ENCODE measurements at regions not wholly inside any gene's neighbourhood (a gene's known extent, or its start where the extent isn't known, plus 50 kb on each side); places are given as distances from the start of the nearest gene placed in this dataset.

GRCh38 chr20:60088236-60088635 lies 130.0 kb downstream of the CDH26 start:
- Histone ChIP-seq H3K4me3 (ENCODE audit: low read depth in 1 of 2, low read length in 1 of 2) (no peak overlapping the region), H3K36me3 (no peaks in the 10 kb centered on the region), H3K4me1 (ENCODE audit: control insufficient read depth in 1 of 2, insufficient read depth in 1 of 2, low read depth in 1 of 2, low read length in 1 of 2) (peaks cover 12 to 14% of the 10 kb centered on the region in 2 experiments), H3K9me3 (no peaks in the 10 kb centered on the region), H3K27me3 (peaks cover 6% of the 10 kb centered on the region), H3K27ac (no peak overlapping the region)
- no peak for TF ChIP-seq CTCF (IDR thresholded peaks at IDR 0.05)

DNA sequence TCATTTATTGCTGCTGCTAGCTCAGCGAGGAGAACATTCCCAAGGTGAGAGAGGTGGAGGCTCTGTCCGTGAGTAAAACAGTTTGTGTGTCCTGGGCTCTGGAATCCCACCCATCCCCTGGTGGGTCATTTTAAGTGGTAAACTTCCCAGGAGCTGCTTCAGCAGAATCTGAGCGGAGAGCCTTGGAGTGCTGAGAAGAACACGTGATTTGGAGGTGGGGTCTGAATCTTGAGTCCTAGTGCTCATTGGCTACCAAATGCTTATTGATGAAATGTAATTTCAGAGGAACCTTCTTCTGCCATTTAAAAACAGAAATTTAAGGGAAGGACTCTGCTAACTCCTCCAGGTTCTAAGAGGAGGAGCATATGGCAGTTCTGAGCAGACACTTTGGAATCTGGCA lies 132.4 kb downstream of the CDH26 start:
- H3K4me1 ChIP-seq (ENCODE audit: control insufficient read depth in 1 of 2, insufficient read depth in 1 of 2, low read depth in 1 of 2, low read length in 1 of 2) = peaks cover 17% of the 10 kb centered on the region in 2 experiments
- no peaks in the 10 kb centered on the region for H3K36me3 ChIP-seq
- no peak overlapping the region for H3K4me3 ChIP-seq (ENCODE audit: low read depth in 1 of 2, low read length in 1 of 2)
- TF ChIP-seq CTCF (IDR thresholded peaks at IDR 0.05) = no peak
- H3K27ac ChIP-seq = no peak overlapping the region
- H3K27me3 ChIP-seq = peaks cover 6% of the 10 kb centered on the region
- no peaks in the 10 kb centered on the region for H3K9me3 ChIP-seq

DNA sequence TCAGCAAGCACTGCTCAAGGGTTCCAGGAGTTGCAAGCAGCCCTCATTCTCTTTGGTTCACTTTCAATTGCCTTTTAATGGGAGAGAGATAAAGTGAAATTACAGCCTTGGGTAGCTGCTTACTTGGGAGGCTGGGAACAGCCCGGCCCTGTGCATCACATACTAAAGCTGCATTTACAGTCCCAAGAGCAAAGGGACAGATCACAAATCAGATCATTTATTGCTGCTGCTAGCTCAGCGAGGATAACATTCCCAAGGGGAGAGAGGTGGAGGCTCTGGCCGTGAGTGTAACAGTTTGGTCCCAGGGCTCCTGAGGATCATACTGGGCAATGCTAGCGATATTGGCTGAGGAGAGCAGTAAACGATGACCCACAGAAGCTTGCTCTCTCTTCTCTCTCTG lies 133.1 kb downstream of the CDH26 start:
- H3K4me3 ChIP-seq (ENCODE audit: low read depth in 1 of 2, low read length in 1 of 2) = no peak overlapping the region
- no peaks in the 10 kb centered on the region for H3K9me3 ChIP-seq
- H3K27me3 ChIP-seq = peaks cover 5% of the 10 kb centered on the region
- H3K27ac ChIP-seq = no peak overlapping the region
- H3K36me3 ChIP-seq = no peaks in the 10 kb centered on the region
- H3K4me1 ChIP-seq (ENCODE audit: control insufficient read depth in 1 of 2, insufficient read depth in 1 of 2, low read depth in 1 of 2, low read length in 1 of 2) = peaks cover 24% of the 10 kb centered on the region in 2 experiments
- TF ChIP-seq CTCF (IDR thresholded peaks at IDR 0.05) = no peak

DNA sequence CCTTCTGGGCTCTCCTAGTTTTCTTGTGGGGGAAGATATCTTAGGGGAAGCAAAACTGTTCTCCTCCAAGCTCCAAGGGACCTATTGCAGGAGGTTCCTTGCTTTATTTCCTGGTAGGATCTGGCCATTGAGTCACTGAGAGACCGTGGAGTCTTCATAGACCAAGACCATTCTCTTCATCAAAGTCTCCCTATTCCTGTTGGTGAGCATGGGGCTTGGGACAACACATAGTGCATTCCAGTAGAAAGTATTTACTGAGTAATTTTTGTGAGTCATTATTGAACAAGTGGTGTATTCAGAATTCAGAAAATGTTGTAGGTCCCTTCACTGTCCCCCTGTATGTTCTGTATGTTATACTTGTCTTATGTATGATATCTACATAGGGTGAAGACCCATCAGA lies 133.6 kb downstream of the CDH26 start:
- Histone ChIP-seq H3K36me3 (no peaks in the 10 kb centered on the region), H3K9me3 (no peaks in the 10 kb centered on the region), H3K27ac (no peak overlapping the region), H3K4me3 (ENCODE audit: low read depth in 1 of 2, low read length in 1 of 2) (no peak overlapping the region), H3K27me3 (no peaks in the 10 kb centered on the region), H3K4me1 (ENCODE audit: control insufficient read depth in 1 of 2, insufficient read depth in 1 of 2, low read depth in 1 of 2, low read length in 1 of 2) (peaks cover 28 to 29% of the 10 kb centered on the region in 2 experiments)
- no peak for TF ChIP-seq CTCF (IDR thresholded peaks at IDR 0.05)

GRCh38 chr20:60092729-60093128 lies 134.5 kb downstream of the CDH26 start:
- Histone ChIP-seq H3K36me3 (no peaks in the 10 kb centered on the region), H3K9me3 (no peaks in the 10 kb centered on the region), H3K27ac (no peak overlapping the region), H3K4me1 (ENCODE audit: control insufficient read depth in 1 of 2, insufficient read depth in 1 of 2, low read depth in 1 of 2, low read length in 1 of 2) (peaks cover 33 to 34% of the 10 kb centered on the region in 2 experiments), H3K4me3 (ENCODE audit: low read depth in 1 of 2, low read length in 1 of 2) (no peak overlapping the region), H3K27me3 (no peaks in the 10 kb centered on the region)
- TF ChIP-seq CTCF (IDR thresholded peaks at IDR 0.05) = no peak

DNA sequence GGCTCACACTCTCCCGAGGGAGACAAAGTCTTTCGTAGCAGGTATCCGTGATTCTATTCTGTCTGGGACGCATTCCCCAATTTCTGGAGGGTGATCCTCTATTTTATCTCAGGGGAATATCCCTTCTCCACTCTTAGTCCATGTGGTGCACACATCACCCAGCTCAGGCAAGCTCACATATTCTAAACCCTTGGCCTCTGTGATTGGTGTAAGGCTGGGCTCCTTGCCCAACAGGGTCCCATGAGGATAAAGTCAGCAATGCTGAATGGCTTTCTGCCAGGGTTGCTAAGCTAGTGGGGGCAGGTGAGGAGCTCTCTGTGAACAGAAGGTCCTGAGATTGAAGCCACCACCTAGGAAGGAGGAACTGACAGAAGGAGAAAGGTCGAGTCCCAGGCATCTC lies 137.2 kb downstream of the CDH26 start:
- peaks cover 49% of the 10 kb centered on the region in 2 experiments for H3K4me1 ChIP-seq (ENCODE audit: control insufficient read depth in 1 of 2, insufficient read depth in 1 of 2, low read depth in 1 of 2, low read length in 1 of 2)
- H3K9me3 ChIP-seq = no peaks in the 10 kb centered on the region
- H3K4me3 ChIP-seq (ENCODE audit: low read depth in 1 of 2, low read length in 1 of 2) = no peak overlapping the region
- peak overlapping the region; percentile 92 for H3K27ac ChIP-seq
- no peaks in the 10 kb centered on the region for H3K27me3 ChIP-seq
- no peaks in the 10 kb centered on the region for H3K36me3 ChIP-seq
- TF ChIP-seq CTCF (IDR thresholded peaks at IDR 0.05) = no peak
